HEK293 (cell line): ENCODE measurements at regions not wholly inside any gene's neighbourhood (a gene's known extent, or its start where the extent isn't known, plus 50 kb on each side); places are given as distances from the start of the nearest gene placed in this dataset.

Experiments used
- PBX3 ChIP-seq: sonication (generic); formaldehyde crosslinking; IDR thresholded peaks from 2 replicates; pipeline ENCODE4 v1.8.1; 2022; ENCODE audit warnings: mild to moderate bottlenecking, moderate library complexity, missing genetic modification reagents
- PRDM1 ChIP-seq: fragments of 450-650 bp; formaldehyde crosslinking; IDR thresholded peaks from 2 replicates; pipeline ENCODE4; 2016; ENCODE audit warnings: missing biosample characterization, missing genetic modification characterization
- SALL2 ChIP-seq: fragments of 450-650 bp; formaldehyde crosslinking; IDR thresholded peaks from 2 replicates; pipeline ENCODE4 v1.5.0; 2017; ENCODE audit warnings: missing biosample characterization, mild to moderate bottlenecking, missing genetic modification characterization, borderline replicate concordance
- ZNF449 ChIP-seq: fragments of 450-650 bp; formaldehyde crosslinking; IDR thresholded peaks from 2 replicates; pipeline ENCODE4 v1.5.1; 2017; ENCODE audit warnings: missing biosample characterization, mild to moderate bottlenecking, missing genetic modification characterization, moderate library complexity
- ZNF768 ChIP-seq: fragments of 450-650 bp; formaldehyde crosslinking; IDR thresholded peaks from 2 replicates; pipeline ENCODE4 v1.5.1; 2018; ENCODE audit warnings: missing biosample characterization, mild to moderate bottlenecking, missing genetic modification characterization
- TF ChIP-seq, protein P1 (sequence below): fragments of 450-650 bp; formaldehyde crosslinking; IDR thresholded peaks from 2 replicates; pipeline ENCODE4 v1.5.1; 2016; ENCODE audit warnings: missing biosample characterization, missing genetic modification characterization

- no peak for TF ChIP-seq ZNF449 (tag by site-specific recombination)
- TF ChIP-seq PRDM1 (tag by site-specific recombination): no peak
- TF ChIP-seq, protein P1, sequence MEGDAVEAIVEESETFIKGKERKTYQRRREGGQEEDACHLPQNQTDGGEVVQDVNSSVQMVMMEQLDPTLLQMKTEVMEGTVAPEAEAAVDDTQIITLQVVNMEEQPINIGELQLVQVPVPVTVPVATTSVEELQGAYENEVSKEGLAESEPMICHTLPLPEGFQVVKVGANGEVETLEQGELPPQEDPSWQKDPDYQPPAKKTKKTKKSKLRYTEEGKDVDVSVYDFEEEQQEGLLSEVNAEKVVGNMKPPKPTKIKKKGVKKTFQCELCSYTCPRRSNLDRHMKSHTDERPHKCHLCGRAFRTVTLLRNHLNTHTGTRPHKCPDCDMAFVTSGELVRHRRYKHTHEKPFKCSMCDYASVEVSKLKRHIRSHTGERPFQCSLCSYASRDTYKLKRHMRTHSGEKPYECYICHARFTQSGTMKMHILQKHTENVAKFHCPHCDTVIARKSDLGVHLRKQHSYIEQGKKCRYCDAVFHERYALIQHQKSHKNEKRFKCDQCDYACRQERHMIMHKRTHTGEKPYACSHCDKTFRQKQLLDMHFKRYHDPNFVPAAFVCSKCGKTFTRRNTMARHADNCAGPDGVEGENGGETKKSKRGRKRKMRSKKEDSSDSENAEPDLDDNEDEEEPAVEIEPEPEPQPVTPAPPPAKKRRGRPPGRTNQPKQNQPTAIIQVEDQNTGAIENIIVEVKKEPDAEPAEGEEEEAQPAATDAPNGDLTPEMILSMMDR (tag by site-specific recombination): no peak
- no peak for TF ChIP-seq PBX3 (CRISPR knock-in tag)
- no peak for TF ChIP-seq SALL2 (tag by site-specific recombination)
- TF ChIP-seq ZNF768 (tag by site-specific recombination): no peak
Measured at GRCh38 chr20:21947406-21947805, 241.9 kb downstream of the PAX1 start.
